ENCODE measurements at regions not wholly inside any gene's neighbourhood (a gene's known extent, or its start where the extent isn't known, plus 50 kb on each side); places are given as distances from the start of the nearest gene placed in this dataset.
A peak's percentile ranks its signal among the peaks of the same experiment; 100 is the strongest.

GRCh38 chr6:115767931-115768330, 292.8 kb downstream of the FRK start:
- H3K36me3 ChIP-seq = no peaks in the 10 kb centered on the region
- H3K9me3 ChIP-seq (ENCODE audit: severe bottlenecking) = no peaks in the 10 kb centered on the region
- no peak overlapping the region for H3K4me3 ChIP-seq (ENCODE audit: low read depth, low read length)
- H3K27me3 ChIP-seq (ENCODE audit: insufficient read depth, low read depth, severe bottlenecking) = no peaks in the 10 kb centered on the region
- H3K27ac ChIP-seq = no peak overlapping the region
- no peak for DNase-seq
- no peak for TF ChIP-seq CTCF (IDR thresholded peaks at IDR 0.05; ENCODE audit: low read depth, low read length)

GRCh38 chr6:115766745-115767462, 293.8 kb downstream of the FRK start:
- no peak overlapping the region for H3K4me3 ChIP-seq (ENCODE audit: low read depth, low read length)
- no peaks in the 10 kb centered on the region for H3K36me3 ChIP-seq
- H3K27me3 ChIP-seq (ENCODE audit: insufficient read depth, low read depth, severe bottlenecking) = no peaks in the 10 kb centered on the region
- TF ChIP-seq CTCF (IDR thresholded peaks at IDR 0.05; ENCODE audit: low read depth, low read length) = no peak
- H3K9me3 ChIP-seq (ENCODE audit: severe bottlenecking) = no peaks in the 10 kb centered on the region
- no peak overlapping the region for H3K27ac ChIP-seq
- DNase-seq = peak; percentile 10

- Histone ChIP-seq H3K9me3 (ENCODE audit: severe bottlenecking) (no peaks in the 10 kb centered on the region), H3K27me3 (ENCODE audit: insufficient read depth, low read depth, severe bottlenecking) (no peaks in the 10 kb centered on the region), H3K4me3 (ENCODE audit: low read depth, low read length) (no peak overlapping the region), H3K27ac (no peak overlapping the region), H3K36me3 (no peaks in the 10 kb centered on the region)
- peak; percentile 47 for DNase-seq
- no peak for TF ChIP-seq CTCF (IDR thresholded peaks at IDR 0.05; ENCODE audit: low read depth, low read length)
These were observed 294.7 kb downstream of the FRK start for GRCh38 chr6:115765966-115766365.

- DNase-seq = no peak
- no peaks in the 10 kb centered on the region for H3K36me3 ChIP-seq
- no peak for TF ChIP-seq CTCF (IDR thresholded peaks at IDR 0.05; ENCODE audit: low read depth, low read length)
- H3K4me3 ChIP-seq (ENCODE audit: low read depth, low read length) = no peak overlapping the region
- no peaks in the 10 kb centered on the region for H3K27me3 ChIP-seq (ENCODE audit: insufficient read depth, low read depth, severe bottlenecking)
- H3K9me3 ChIP-seq (ENCODE audit: severe bottlenecking) = no peaks in the 10 kb centered on the region
- no peak overlapping the region for H3K27ac ChIP-seq
These were observed 301.6 kb downstream of the FRK start for GRCh38 chr6:115759051-115759450.

GRCh38 chr6:115753446-115753845, 307.2 kb downstream of the FRK start:
- Histone ChIP-seq H3K4me3 (ENCODE audit: low read depth, low read length) (no peak overlapping the region), H3K27ac (no peak overlapping the region), H3K27me3 (ENCODE audit: insufficient read depth, low read depth, severe bottlenecking) (no peaks in the 10 kb centered on the region), H3K9me3 (ENCODE audit: severe bottlenecking) (no peaks in the 10 kb centered on the region), H3K36me3 (no peaks in the 10 kb centered on the region)
- DNase-seq = no peak
- TF ChIP-seq CTCF (IDR thresholded peaks at IDR 0.05; ENCODE audit: low read depth, low read length) = no peak

GRCh38 chr6:115750946-115751345, 309.7 kb downstream of the FRK start:
- H3K4me3 ChIP-seq (ENCODE audit: low read depth, low read length) = no peak overlapping the region
- DNase-seq = no peak
- H3K27me3 ChIP-seq (ENCODE audit: insufficient read depth, low read depth, severe bottlenecking) = no peaks in the 10 kb centered on the region
- no peak overlapping the region for H3K27ac ChIP-seq
- peaks cover 3% of the 10 kb centered on the region for H3K9me3 ChIP-seq (ENCODE audit: severe bottlenecking)
- no peak for TF ChIP-seq CTCF (IDR thresholded peaks at IDR 0.05; ENCODE audit: low read depth, low read length)
- no peaks in the 10 kb centered on the region for H3K36me3 ChIP-seq

Data from WERI-Rb-1 (cell line).